Germinal center (tissue), 1 donor: ENCODE measurements at regions not wholly inside any gene's neighbourhood (a gene's known extent, or its start where the extent isn't known, plus 50 kb on each side); places are given as distances from the start of the nearest gene placed in this dataset.
"Not testable (repeated sequence)": the region's sequence is repeated elsewhere in the genome, so short reads cannot be mapped to it uniquely, and the experiment has no call there.

Source experiments
- DNase-seq: peaks from one replicate; pipeline ENCODE4 v3.0.0; 2012; ENCODE audit warnings: mixed read lengths, low spot score

DNA sequence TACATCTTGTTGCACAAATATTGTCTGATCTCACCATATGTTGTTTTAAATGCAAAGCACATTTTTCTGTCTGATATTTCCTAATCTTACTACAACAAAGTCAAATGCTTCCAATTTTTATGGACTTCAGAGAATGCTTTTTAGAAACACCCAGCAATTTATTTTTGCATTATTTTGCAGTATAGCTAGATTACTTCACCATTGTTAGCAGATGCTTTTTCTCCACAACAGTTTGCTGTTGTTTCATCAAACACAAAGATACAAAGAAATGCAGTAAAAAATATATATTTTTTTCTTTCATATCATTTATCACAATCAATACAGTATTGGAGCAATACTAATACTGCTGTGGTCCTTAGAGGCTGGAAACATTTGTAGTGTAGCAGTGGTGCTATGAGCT, 674.4 kb downstream of the TMTC2 start:
- DNase-seq, result no peak

DNA sequence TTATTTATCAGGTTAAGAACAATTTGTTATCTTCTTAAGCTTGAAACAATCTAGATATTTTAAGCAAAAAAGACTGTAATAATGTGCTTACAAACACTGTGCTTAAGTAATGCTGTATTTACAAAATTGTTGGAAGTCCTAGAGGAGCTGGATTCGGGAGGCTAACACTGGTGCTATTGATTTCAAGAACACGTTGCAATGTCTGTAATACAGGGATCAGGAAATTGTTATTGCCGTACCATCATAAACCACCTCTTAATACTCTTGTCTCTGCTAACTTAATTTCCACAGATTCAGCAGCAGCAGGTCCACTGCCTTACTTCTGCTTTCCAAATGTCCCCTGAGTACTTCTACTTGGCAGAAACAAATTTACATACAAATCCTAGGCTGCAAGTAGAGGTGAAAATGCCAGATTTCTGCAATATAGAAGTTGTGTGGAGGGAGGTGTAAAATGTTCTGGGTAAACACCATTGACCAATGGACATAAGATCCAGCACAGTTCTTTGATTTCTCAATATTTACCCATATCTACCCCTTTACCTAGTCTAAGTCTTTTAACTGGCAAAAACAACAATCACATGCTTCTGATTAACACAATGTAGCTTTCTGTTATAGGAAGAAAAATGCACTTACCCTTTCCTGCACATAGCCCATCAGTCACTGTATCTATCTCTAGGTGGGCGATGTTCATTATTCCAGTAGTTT, 663.4 kb downstream of the TMTC2 start:
- DNase-seq, result no peak

DNA sequence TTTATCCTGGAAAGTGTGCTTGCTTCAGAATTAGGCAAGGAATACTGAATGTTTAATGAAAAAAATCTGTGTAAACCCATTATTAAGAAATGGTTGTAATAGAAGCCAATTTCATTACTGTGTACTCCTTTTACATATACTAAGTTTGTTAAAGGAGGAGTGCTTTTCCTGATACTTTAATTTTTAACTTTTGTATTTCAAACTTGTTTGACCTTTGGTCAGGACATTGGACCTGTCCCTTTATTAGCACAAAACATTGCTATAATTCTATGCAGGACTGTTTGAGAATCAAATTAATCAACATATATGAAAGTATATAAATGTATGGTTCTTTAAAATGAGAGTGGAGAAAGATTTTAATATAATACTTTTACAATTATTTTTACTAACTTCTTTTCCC, 659.6 kb downstream of the TMTC2 start:
- no peak for DNase-seq

DNA sequence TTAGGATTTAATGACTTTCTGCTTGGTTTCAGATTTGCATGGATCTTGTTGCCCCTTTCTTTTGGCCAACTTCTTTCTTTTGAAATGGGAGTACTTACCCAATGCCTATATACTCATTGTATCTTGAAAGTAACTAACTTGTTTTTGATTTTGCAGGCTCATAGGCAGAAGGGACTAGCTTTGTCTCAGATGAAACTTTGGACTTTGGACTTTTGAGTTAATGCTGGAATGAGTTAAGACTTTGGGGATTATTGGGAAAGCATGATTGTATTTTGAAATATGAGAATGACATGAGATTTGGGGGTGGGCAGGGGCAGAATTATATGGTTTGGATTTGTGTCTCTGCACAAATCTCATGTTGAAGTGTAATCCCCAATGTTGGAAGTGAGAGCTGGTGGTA, 657.1 kb downstream of the TMTC2 start:
- DNase-seq, result no peak

DNA sequence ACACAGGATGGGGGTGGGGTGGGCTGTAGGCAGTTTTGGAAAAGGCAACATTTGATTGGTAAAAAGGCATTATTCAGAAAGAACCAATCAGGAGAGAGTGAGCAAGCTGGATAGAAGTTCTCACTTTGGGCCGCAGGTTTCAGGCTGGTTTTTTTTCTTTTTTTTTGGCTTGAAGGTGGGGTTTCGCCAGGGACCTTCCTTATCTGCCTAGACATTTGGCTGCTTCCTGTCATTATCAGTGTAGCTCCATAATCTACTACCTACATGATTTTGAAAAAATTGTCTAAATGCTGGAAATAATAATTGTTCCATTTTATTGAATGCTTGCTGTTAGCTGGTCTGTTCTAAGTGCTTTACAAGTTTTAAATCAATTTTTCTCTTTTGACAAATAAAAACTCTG, 649.0 kb downstream of the TMTC2 start:
- DNase-seq, result no peak

DNA sequence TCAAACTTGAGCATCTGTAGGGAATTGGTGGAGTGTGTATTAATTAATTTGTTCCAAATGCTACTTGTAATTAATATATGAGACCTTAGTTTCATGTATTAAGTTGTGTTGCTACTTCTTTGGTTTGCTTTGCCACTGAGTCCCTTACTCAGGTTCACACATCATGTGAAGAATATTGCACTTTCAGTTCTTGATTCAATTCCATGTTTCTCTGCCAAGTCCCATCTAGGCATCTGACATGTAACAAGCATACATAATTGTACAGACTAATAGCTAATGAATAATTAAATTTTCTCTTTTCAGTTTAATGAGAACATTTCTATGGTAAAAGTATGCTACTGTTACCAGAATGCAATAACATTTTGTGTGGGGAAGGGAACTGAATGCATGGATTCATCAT, 640.0 kb downstream of the TMTC2 start:
- no peak for DNase-seq

DNA sequence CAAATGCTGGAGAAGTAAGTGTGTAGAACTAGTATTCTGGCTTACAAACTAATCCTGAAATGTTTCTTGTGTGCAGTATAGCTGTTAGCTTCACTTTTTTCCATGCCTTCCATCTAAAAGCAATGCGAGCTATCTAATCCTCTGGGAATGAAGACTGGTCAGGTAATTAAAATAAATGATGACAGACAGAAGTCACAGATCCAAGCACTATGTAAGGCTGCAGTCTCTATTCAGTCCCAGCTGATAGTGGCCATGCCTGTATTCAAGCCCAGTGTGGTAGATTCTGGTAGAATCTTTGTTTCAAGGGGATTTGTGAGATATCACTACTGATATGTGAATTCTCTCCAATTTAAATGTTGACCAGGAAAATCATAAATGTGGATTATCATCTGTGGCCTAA, 637.2 kb downstream of the TMTC2 start:
- DNase-seq, result no peak

DNA sequence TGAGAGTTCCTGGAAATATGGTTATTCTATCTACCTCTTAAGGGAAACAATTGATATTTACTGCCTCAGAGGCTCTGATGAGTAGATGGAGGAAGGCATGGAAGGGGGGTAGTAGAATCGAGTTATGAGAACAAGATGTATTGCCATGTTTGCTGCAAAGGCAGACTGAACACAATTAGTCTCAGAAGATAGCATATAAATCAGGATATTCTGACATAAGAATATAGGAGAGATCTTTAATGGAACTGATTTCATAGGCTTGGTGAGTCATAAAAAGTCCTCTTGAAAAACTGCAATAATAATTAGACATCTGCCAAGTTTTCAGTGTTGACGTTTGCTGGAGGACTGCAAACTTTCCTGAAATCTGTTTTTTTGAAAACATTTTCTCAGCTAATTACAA, 636.1 kb downstream of the TMTC2 start:
- DNase-seq, result no peak

DNA sequence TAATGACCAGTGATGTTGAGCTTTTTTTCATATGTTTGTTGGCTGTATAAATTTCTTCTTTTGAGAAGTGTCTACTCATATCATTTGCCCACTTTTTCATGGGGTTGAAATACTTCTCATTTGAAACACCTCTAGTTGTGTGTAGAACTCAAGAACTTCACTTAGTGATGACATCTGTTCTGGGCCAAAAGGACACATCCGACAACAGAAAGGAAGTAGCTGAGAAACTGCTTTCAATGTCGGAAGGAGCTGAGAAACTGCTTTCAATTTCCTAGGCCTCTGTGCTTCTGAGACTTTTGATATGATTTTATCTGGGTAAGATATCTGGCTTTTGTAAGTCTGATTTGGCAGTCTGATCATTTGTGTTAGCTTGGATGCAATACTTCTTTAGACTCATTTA, 635.3 kb downstream of the TMTC2 start:
- DNase-seq, result no peak

DNA sequence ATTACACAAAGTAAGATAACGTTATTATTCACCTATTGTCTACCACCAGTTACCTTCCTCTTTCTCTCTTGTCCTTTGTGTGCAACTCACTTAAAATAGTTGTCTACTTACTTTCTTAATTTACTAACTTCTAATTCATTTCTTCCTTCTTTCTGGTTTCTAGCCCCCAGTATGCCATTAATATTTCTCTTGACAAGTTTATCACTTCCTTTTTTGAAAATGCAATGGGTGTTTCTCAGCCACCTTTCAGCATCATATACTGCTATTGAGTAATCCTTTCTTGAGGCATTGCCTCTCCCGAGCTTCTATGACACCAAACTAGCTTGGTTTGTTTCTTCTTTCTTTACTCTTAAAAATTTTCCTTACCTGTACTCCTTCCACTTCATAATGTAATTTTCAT, 633.6 kb downstream of the TMTC2 start:
- no peak for DNase-seq

DNA sequence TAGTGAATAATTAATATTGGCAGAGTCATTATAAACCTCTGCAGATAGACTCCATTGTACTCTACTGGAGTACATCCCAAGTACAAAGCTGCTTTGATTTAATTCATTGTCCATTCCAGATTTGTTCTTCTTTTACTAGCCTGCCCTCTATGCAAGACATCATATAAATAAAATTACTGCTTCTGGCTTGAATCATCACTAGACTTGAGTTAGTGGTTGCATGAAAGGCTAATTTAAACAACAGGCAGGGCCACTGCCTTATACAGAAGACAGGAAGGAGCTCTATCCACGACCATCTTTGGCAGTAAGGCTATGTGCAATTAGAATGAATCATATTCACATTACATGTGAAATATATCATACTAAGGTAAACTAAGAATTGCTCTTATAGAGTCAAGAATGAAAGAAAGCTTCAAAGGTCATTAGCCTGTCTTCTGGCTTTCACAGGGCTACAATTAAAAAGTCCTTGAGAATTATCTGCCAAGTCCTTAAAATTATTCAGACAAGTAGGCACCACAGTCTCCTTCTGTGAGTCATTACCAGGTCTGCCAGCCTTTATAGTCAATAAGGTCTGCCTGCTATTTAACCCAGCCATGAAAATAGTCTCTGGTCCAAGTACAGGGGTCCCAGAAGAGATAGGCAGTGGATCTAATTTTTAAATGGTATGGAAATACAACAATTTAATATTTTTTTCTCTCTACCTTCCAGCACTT, 631.8 kb downstream of the TMTC2 start:
- DNase-seq, result no peak

DNA sequence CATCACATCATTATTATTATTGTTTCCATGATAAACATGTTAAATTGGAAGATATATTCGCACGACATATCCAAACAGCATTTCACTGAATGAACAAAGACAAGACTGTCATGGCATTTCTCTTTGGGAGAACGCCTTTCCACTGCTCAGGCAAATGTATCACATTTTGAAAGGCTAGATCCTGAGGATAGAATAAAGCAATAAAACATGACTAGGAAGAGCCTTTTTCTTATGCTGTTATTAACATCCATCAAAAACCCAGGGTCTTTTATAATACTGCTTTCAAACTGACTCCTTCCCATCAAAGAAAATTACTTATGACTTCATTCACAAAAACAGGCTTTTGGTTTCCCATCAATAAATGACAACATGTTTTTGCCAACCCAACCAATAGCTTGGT, 630.9 kb downstream of the TMTC2 start:
- DNase-seq, result no peak

DNA sequence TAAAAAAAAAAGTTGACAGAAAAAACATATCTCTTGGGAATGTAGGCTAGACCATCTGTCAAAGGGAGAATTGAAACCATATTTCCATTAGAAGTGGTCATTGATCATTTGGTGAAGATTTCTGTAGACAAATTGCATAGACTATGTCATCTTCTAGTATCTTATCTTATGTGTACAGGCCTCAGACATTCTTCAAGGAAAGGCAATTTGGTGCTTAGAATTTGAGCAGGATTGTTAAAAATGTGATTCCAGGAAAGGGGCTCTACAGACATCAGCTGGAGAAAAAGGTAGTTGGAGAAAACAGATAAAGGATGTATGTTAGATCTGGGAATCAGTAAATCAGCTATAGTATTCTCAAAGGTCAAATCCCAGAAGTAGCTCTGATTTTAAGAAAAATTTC, 627.1 kb downstream of the TMTC2 start:
- no peak for DNase-seq

DNA sequence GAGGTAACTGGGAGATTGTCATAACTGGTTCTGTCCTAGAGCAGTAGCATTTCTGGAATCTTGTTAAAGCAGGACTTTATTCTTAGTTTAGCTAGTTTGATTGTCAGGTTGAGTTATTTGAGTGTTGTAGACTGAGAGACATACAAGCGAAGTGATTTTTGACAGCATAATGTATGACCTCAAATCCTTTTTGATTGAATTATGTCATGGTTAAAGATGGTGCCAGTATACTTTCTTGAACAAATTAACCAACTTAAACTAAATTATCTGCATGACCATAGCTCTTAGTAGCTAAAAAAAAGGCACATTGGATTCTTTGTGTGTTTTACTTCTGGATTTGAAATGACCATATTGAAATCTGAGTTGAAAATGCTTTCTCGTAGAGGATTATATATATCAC, 626.6 kb downstream of the TMTC2 start:
- DNase-seq, result no peak

DNA sequence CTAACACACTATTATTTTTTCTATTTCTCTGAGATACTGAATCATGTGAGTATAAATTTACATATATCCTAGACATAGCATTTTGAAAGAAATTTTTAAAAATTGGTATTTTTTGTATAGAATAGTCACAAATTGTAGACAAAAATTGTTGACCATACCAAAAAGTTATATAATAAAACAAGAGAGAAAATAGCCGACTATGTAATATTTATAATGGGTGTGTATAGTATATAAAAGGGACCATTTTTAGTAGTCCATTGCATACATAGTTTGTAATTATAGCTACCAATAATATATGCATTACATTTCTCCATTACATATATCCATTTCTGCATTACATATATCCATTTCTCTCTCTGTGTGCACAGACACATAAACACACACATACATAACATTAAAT, 590.2 kb downstream of the TMTC2 start:
- DNase-seq, result no peak

DNA sequence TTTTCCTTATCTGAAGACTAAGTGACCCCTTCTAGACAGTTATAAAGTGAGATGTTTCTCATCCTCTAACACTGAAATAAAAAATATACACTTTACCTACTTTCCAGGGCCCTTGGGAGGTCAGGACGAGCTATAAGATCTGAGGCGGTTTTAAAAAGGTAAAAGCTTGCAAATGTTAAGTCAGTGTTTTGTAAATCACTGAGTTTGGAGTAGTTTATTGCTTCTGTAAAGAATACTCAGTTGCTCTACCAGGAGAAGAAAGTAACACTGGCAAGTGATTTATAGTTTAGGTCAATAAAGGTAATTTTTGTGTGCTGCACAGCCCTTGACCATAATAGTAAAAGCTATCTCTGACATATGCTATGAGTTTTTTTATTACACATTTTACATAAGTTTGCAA, 584.5 kb downstream of the TMTC2 start:
- DNase-seq, result no peak

DNA sequence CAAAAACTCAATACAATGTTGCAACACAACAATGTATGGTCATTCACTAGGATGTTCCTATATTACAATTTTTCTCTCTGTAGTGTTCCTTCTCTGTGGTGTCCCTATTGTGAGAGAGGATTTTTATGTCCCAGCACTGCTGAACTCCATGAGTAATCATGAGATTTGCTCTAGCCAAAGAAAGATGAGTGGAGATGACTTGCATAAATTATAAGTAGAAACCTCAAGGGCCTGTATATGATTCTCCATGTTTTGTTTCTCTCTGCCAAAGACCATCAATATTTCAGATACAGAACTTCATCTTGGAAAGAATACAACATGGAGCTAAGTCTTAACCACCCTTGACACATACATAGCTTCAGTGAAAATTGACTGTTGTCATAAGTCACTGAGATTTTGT, 579.1 kb downstream of the TMTC2 start:
- no peak for DNase-seq

DNA sequence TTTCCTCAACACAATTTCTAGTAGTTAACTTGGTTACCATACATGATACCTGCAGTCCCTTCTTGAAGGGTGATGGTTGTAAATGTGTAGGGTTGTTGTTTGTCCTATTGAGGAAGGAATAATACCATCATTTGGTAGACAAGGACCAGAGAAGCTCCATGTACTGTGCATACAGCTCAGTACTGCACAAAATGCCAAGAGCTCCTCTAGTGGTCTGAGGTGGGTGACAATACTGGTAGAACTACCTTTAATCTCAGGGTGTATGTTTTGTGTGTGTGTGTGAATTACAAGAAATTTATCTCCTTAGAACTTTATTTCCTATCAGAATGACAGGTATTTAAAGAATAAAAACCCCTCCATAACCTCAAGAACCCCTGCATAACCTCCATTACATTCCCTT, 575.3 kb downstream of the TMTC2 start:
- no peak for DNase-seq

DNA sequence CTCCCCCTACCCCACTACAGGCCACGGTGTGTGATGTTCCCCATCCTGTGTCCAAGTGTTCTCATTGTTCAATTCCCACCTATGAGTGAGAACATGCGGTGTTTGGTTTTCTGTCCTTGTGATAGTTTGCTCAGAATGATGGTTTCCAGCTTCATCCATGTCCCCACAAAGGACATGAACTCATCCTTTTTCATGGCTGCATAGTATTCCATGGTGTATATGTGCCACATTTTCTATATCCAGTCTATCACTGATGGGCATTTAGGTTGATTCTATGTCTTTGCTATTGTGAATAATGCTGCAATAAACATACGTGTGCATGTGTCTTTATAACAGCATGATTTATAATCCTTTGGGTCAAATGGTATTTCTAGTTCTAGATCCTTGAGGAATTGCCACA, 573.4 kb downstream of the TMTC2 start:
- DNase-seq, result not testable (repeated sequence)

DNA sequence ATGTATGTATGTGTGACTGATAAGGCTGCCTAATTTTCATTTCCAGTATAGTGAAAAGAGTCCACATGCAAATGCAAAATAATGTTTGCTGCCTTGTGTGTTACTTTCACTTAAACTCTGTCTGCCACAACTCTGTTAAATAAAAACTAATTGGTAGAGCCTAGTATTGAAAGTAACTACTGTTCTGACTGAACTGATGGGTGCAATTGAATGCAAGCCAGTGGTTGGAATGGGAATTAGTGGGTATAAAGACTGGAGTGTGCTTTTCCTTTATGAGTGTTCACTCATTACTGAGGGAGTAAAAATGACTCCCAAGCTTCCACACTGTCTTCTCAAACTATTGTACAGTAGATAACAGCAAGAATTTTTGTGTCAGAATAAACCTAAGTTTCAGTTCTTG, 571.0 kb downstream of the TMTC2 start:
- DNase-seq, result no peak

DNA sequence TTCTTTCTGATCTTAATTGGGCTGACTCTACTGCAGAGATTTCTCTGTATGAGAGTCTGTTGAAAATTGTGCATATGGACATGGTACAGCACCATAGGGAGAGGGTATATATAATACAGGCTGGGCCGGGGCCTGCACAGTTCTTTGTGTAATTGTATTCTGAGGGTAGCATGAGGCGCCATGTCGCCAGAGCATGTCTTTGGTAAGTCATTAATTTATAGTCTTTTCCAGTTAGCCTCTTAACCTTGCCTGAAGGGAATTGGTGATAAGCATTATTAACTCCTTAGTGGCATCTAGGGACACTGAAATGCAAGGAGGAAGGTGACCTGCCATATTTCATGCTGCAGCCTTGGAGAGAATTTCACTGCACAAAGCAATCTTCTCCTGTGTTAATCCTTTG, 569.9 kb downstream of the TMTC2 start:
- DNase-seq, result no peak

DNA sequence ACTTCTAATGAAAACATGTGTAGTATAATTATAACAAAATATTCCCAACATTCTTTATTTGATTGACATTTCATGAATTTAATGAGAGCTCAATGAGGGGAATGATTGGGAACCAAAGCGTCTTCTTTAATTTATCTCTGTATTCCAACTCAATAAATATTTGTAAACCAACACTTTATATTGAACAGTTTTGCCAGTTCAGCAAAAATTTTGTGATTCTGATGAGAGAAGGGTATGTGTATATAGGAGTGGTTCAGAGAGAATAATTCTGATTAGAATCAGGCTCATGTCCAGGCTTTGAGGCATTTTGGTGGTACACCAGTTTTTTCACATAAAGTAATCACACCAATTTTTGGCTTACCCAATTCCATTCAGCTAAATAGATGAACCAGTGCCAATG, 564.2 kb downstream of the TMTC2 start:
- DNase-seq, result no peak

DNA sequence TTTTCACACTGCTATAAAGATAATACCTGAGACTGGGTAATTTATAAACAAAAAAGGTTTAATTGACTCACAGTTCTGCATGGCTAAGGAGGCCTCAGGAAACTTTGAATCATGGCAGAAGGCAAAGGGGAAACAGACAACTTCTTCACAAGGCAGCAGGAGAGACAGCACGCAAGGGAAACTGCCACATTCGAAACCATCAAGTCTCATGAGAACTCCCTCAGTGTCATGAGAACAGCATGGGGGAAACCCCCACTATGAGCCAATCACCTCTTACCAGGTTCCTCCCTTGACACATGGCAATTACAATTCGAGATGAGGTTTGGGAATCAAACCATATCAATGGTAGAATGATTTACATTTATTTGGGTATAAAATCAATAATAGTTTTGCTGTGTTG, 558.5 kb downstream of the TMTC2 start:
- DNase-seq, result no peak

DNA sequence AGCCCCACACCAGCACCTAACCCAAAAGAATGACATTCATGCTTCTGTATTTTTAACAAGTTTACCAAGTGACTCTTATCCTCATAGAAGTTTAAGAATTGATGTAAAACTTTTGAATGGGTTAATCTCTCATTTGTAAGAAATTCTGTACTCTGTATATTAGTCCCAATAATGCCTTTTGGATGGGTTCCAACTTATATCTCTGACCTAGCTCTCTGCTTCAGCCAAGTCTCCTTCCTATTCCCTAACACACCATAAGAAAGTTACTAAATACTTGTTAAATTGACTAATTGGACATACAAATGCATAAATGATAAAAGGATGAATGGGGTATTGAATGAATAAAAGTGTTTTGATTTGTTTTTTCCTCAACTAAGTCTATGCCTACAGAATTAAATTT, 557.3 kb downstream of the TMTC2 start:
- no peak for DNase-seq
